ENCODE measurements at regions not wholly inside any gene's neighbourhood (a gene's known extent, or its start where the extent isn't known, plus 50 kb on each side); places are given as distances from the start of the nearest gene placed in this dataset.

DNA sequence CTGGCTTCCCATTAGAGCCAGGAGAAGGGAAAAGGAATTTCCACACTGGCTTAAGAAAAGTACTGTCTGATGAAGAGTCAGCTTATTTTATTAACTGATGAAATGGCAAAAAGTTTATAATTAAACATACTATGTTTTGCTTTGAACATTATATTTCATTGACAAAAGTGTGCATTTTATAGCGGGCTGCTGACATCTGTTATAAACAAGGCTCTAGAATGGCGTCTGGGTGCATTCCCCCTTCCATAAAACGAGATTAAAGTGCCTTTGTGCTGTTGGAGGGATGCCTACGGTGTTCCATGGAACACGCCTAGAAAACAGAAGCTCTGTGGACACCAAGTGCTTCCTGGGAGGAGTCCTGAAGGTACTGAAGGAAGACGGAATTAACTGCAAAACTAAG is 220.2 kb downstream of the SNX10 start:
- TF ChIP-seq, protein P1, sequence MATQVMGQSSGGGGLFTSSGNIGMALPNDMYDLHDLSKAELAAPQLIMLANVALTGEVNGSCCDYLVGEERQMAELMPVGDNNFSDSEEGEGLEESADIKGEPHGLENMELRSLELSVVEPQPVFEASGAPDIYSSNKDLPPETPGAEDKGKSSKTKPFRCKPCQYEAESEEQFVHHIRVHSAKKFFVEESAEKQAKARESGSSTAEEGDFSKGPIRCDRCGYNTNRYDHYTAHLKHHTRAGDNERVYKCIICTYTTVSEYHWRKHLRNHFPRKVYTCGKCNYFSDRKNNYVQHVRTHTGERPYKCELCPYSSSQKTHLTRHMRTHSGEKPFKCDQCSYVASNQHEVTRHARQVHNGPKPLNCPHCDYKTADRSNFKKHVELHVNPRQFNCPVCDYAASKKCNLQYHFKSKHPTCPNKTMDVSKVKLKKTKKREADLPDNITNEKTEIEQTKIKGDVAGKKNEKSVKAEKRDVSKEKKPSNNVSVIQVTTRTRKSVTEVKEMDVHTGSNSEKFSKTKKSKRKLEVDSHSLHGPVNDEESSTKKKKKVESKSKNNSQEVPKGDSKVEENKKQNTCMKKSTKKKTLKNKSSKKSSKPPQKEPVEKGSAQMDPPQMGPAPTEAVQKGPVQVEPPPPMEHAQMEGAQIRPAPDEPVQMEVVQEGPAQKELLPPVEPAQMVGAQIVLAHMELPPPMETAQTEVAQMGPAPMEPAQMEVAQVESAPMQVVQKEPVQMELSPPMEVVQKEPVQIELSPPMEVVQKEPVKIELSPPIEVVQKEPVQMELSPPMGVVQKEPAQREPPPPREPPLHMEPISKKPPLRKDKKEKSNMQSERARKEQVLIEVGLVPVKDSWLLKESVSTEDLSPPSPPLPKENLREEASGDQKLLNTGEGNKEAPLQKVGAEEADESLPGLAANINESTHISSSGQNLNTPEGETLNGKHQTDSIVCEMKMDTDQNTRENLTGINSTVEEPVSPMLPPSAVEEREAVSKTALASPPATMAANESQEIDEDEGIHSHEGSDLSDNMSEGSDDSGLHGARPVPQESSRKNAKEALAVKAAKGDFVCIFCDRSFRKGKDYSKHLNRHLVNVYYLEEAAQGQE (IDR thresholded peaks at IDR 0.05; ENCODE audit: borderline replicate concordance): no peak
- no peak for TF ChIP-seq POLR2AphosphoS5 (IDR thresholded peaks at IDR 0.05)
- TF ChIP-seq EP300 (conservative IDR thresholded peaks at IDR 0.05; ENCODE audit: poor library complexity, severe bottlenecking): no peak
- TF ChIP-seq TAF1 (IDR thresholded peaks at IDR 0.05; ENCODE audit: low read depth): no peak
- TF ChIP-seq EZH2 (IDR thresholded peaks at IDR 0.05; ENCODE audit: borderline replicate concordance, insufficient read depth, low read length, poor library complexity, severe bottlenecking): no peak
- TF ChIP-seq RAD21 (conservative IDR thresholded peaks at IDR 0.05): no peak
- TF ChIP-seq SMC3 (conservative IDR thresholded peaks at IDR 0.05; ENCODE audit: poor library complexity): no peak
- TF ChIP-seq MXI1 (conservative IDR thresholded peaks at IDR 0.05; ENCODE audit: poor library complexity, severe bottlenecking): no peak
- TF ChIP-seq, protein P2, sequence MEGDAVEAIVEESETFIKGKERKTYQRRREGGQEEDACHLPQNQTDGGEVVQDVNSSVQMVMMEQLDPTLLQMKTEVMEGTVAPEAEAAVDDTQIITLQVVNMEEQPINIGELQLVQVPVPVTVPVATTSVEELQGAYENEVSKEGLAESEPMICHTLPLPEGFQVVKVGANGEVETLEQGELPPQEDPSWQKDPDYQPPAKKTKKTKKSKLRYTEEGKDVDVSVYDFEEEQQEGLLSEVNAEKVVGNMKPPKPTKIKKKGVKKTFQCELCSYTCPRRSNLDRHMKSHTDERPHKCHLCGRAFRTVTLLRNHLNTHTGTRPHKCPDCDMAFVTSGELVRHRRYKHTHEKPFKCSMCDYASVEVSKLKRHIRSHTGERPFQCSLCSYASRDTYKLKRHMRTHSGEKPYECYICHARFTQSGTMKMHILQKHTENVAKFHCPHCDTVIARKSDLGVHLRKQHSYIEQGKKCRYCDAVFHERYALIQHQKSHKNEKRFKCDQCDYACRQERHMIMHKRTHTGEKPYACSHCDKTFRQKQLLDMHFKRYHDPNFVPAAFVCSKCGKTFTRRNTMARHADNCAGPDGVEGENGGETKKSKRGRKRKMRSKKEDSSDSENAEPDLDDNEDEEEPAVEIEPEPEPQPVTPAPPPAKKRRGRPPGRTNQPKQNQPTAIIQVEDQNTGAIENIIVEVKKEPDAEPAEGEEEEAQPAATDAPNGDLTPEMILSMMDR (IDR thresholded peaks at IDR 0.05; ENCODE audit: poor library complexity, severe bottlenecking): no peak
- Histone ChIP-seq H2AFZ (ENCODE audit: low read depth, low read length) (no peak overlapping the region), H3K4me3 (ENCODE audit: low read length) (no peak overlapping the region), H3F3A (ENCODE audit: insufficient read depth, low read length, poor library complexity, severe bottlenecking) (no peaks in the 10 kb centered on the region), H3K36me3 (ENCODE audit: insufficient read depth, low read length) (no peaks in the 10 kb centered on the region), H3K4me2 (ENCODE audit: low read length) (no peak overlapping the region), H4K20me1 (ENCODE audit: insufficient read depth) (no peaks in the 10 kb centered on the region), H3K27ac (ENCODE audit: low read length) (no peak overlapping the region), H3K79me2 (replicated peaks; ENCODE audit: insufficient read depth, low read length) (no peaks in the 10 kb centered on the region), H3K9me3 (ENCODE audit: low read length) (no peaks in the 10 kb centered on the region), H3K9me2 (ENCODE audit: insufficient read depth, low read length) (no peaks in the 10 kb centered on the region), H3K27me3 (ENCODE audit: insufficient read depth, low read depth, low read length) (no peaks in the 10 kb centered on the region), H3K9ac (ENCODE audit: low read length) (no peak overlapping the region)

DNA sequence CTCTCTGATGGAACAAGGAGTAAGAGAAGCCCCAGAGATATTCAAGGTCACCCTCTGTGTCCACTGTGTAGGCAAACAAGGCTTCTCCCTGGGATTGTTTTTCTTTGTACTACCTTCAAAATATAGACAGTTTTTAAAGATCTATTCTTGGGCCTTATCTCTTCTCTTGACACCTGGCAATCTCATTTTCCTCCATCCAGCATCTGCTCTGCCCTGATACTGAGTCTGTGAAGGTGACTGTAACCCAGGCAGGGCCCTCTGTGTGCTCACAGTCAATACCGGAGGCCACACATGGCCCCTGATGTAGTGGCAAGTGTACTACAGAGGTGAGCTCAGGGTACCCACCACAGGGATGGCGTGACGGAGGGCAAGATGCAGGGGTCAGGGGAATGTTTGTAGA is 221.1 kb downstream of the SNX10 start:
- TF ChIP-seq TAF1 (IDR thresholded peaks at IDR 0.05; ENCODE audit: low read depth): no peak
- no peak for TF ChIP-seq EP300 (conservative IDR thresholded peaks at IDR 0.05; ENCODE audit: poor library complexity, severe bottlenecking)
- TF ChIP-seq RAD21 (conservative IDR thresholded peaks at IDR 0.05): no peak
- TF ChIP-seq, protein P2 (IDR thresholded peaks at IDR 0.05; ENCODE audit: poor library complexity, severe bottlenecking): no peak
- no peak for TF ChIP-seq EZH2 (IDR thresholded peaks at IDR 0.05; ENCODE audit: borderline replicate concordance, insufficient read depth, low read length, poor library complexity, severe bottlenecking)
- TF ChIP-seq POLR2AphosphoS5 (IDR thresholded peaks at IDR 0.05): no peak
- no peak for TF ChIP-seq MXI1 (conservative IDR thresholded peaks at IDR 0.05; ENCODE audit: poor library complexity, severe bottlenecking)
- TF ChIP-seq, protein P1 (IDR thresholded peaks at IDR 0.05; ENCODE audit: borderline replicate concordance): no peak
- no peak for TF ChIP-seq SMC3 (conservative IDR thresholded peaks at IDR 0.05; ENCODE audit: poor library complexity)
- H3K9ac ChIP-seq (ENCODE audit: low read length): no peak overlapping the region
- no peak overlapping the region for H3K27ac ChIP-seq (ENCODE audit: low read length)

More for the DNA sequence above, 221.1 kb downstream of the SNX10 start:
- no peaks in the 10 kb centered on the region for H4K20me1 ChIP-seq (ENCODE audit: insufficient read depth)
- no peaks in the 10 kb centered on the region for H3F3A ChIP-seq (ENCODE audit: insufficient read depth, low read length, poor library complexity, severe bottlenecking)
- H3K4me2 ChIP-seq (ENCODE audit: low read length): no peak overlapping the region
- no peaks in the 10 kb centered on the region for H3K79me2 ChIP-seq (replicated peaks; ENCODE audit: insufficient read depth, low read length)
- no peaks in the 10 kb centered on the region for H3K9me2 ChIP-seq (ENCODE audit: insufficient read depth, low read length)
- no peaks in the 10 kb centered on the region for H3K9me3 ChIP-seq (ENCODE audit: low read length)
- no peaks in the 10 kb centered on the region for H3K27me3 ChIP-seq (ENCODE audit: insufficient read depth, low read depth, low read length)
- no peak overlapping the region for H2AFZ ChIP-seq (ENCODE audit: low read depth, low read length)
- no peak overlapping the region for H3K4me3 ChIP-seq (ENCODE audit: low read length)
- no peaks in the 10 kb centered on the region for H3K36me3 ChIP-seq (ENCODE audit: insufficient read depth, low read length)

Data from neural cell (in vitro differentiated cells).